ENCODE measurements at regions not wholly inside any gene's neighbourhood (a gene's known extent, or its start where the extent isn't known, plus 50 kb on each side); places are given as distances from the start of the nearest gene placed in this dataset.

- DNase-seq = no peak
These were observed 100.2 kb upstream of the ARID2 start for GRCh38 chr12:45629292-45629691.

GRCh38 chr12:45633733-45634132 is 95.8 kb upstream of the ARID2 start:
- no peak for DNase-seq

GRCh38 chr12:45634273-45634917 is 95.1 kb upstream of the ARID2 start:
- no peak for DNase-seq

DNA sequence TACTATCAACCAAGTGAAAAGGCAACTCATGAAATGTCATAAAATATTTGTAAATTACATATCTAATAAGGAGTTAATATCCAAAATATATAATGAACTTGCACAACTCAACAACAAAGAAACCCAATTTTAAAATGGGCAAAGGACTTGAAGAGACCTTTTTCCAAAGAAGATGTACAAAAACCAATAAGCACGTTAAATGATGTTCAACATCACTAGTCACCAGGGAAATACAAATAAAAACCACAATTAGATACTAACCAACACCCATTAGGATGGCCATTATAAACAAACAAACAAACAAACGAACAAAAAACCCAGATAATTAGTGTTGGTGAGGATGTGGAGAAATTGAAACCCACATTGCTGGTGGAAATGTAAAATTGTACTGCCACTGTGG is 92.3 kb upstream of the ARID2 start:
- DNase-seq = no peak

- no peak for DNase-seq
These were observed 91.8 kb upstream of the ARID2 start for GRCh38 chr12:45637706-45638105.

DNA sequence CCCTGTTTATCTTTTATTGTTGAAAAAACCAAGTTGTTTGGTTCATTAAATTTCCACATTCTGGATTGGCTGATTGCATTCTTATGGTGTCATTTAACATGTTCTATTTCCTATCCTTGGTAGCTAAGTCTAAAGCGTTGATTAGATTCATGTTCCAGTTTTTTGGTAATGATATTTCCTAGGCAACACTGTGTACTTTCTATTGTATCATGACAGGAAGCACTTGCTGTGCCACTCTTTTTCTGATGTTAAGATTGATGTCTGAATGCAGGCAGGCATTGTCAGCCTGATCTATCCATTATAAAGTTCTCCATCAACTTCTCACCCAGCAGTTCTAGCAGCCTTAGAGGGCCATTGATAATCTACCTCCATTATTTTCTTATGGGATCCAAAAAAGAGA is 91.1 kb upstream of the ARID2 start:
- DNase-seq = no peak

- DNase-seq = no peak
These were observed 85.0 kb upstream of the ARID2 start for GRCh38 chr12:45644541-45644940.

GRCh38 chr12:45646851-45647581 is 82.5 kb upstream of the ARID2 start:
- DNase-seq = no peak

DNA sequence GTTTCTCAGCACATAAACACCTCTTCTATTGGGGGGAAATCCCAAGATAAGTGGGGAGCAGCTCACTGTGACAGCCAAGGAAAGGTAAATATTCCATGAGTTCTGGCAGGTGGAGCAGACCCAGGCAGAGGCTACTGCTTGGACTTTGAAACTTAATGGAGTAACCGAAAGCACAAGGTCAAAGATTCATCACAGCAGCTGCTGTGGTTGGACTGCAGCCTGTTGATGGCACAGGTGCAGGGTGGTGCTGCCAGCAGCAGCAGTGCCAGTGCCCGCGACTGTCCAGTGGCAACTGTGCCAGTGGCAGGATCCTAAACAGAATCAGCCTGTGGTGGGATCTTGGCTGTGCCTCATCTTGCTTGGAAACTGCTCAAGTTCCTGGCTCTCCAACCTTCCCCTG is 81.4 kb upstream of the ARID2 start:
- peak in 4 of 14 donors; percentile 3 to 8 (median 6) for DNase-seq

DNA sequence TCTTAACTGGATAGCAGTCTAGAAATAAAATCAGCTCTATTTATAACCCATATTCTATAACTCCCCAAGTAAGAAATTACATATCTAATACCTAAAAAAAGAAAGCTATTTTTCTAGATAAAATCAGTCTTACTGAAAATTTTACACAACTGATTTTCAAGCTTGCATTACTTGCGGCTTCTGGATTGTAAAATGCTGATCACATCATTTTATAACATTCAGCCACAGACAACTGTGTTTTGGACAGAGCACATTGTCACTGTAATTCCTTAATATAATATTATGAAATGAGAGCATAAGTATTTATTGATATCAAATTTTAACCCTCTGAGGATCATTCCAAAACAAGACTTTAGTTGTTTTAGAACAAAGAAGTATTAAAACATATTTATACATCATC is 78.5 kb upstream of the ARID2 start:
- no peak for DNase-seq

DNA sequence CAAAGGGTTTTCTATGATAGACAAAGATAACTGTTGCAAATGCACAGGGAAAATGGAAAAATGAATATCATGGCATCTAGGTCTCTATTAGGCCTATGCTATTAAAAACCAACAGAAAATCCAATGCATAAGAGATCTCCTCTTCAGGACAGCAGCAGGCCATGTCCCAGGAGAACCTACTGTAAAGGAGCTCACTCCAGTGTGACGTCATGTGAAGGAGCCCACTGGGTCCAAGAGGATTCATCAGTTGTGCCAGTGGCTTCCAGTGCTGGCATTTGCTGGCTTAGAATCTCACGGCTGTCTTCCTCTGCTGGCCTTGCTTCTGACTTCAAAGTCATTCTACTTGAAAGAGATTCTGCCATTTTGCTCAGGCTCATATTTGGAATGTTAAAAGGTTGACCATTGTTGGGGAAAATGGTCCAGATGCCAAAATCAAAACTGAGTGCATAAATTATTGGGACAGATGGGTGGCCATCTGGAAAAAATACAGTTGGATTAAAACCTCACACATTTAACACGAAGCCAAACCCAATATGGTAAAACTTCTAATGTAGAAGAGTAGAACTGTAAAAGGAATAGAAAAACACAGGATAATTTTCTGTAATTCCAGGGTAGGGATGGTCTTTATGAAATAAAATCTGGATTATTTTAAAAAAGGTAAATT is 75.4 kb upstream of the ARID2 start:
- no peak for DNase-seq

- DNase-seq = no peak
These were observed 74.3 kb upstream of the ARID2 start for GRCh38 chr12:45655186-45655585.

DNA sequence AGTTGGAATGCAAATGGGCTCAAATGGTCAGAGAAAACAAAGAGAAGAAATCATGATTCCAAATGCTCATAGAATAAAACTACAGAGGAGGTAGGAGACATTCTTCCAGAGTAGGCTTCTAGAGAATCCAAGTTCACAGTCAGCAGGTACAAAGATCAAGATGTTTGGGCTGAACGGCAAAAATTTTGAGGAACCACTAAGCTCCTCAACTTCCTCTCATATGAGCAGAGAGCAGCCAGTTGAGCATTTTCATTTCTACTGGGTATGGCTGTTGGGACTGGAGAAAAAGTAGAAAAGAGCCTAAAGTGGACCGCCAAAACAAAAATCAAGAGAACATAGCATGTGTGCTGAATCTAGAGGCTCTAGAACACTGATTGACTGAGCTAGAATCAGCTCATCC is 73.8 kb upstream of the ARID2 start:
- DNase-seq = no peak

- no peak for DNase-seq
These were observed 71.5 kb upstream of the ARID2 start for GRCh38 chr12:45658020-45658419.

DNA sequence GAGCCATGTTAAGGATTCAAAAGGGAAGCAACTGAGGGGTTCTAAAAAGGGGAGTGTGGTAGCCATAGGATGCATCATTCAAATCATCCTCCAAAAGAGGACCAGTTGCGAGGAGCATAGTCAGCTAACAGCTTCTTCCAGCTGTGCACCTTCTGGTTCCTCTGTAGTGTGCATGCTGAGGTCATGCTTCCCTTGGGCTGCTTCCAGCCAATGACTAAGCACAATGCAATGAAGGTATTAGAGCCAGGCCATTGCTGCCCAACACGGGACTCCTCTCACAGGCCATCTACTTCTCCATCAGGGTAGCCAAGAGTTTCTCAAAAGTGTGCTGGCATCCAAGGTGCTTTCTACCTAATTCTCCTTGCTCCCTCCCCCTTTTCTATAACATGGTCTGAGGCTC is 69.2 kb upstream of the ARID2 start:
- DNase-seq = no peak

GRCh38 chr12:45663455-45663854 is 66.1 kb upstream of the ARID2 start:
- peak in 2 of 14 donors; percentile 1 to 4 for DNase-seq

DNA sequence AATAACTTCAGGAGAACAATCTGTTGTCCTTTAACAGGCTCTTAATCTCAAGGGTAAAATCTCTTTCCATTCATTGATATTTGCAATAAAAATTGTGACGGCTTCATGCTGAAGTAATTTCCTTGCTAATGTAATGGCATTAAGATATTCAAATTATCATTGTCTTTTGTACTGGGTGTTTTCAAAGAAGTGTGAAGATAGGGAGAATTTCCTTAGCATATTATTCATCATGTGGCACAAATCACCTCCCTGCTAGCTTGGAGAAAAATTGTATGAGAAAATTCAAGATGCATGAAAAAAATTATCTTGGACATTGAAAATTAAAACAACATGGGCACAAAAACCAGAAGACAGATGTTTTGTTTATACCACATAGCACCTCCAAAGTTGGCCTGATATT is 63.6 kb upstream of the ARID2 start:
- no peak for DNase-seq

DNA sequence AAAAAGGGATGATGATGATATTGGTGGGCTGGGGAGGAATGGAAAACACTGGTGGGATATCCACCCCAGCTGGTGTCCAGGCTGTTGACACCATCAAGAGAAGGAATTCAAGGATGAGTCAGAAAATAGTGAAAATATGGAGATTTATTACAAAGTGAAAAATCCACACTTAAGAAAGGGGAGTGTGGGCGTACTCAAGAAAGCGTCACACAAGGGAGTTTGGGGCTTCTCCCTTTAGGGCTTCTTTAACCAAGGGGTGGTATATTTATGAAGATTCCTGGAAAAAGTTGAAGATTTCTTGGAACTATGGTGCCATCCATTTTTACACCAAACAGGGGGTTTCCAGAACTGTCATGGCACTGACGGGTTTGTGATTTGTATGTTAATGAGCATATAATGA is 63.1 kb upstream of the ARID2 start:
- no peak for DNase-seq

GRCh38 chr12:45666816-45667215 is 62.7 kb upstream of the ARID2 start:
- DNase-seq = no peak

DNA sequence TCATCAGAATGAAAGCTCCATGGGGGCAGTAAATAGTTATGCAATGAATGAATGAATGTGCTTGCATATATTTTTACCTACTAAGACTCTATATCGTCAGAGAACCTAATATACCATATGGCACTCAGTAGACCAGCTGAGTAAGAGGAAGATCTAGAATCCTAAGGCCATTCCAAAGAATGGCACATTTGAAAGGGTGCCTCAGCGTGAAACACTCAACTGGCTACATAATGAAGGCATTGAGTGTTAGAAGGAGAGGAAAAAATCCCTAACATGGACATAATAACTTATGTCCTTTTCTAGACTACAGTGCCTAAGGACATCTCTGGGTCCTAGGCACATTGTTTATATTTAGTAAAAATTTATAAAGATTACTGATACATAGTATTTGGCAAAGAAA is 61.7 kb upstream of the ARID2 start:
- DNase-seq = no peak

DNA sequence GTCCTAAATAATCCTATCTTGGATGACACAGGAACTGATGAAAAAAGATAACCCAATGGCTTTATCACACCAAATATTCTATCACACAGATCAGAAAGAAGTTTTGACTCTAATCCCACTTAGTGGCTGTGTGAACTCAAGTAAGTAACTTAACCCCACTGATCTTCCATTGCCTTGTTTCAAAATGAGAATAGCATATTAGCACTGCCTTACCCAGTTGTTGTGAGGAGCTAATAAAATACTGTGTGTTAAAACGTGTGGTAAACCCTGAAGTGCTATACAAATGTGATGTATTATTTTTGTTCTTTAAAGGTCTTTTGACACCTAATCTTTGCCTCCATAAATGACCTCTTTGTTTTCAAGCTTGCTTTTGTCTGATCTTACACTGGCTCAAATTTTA is 60.9 kb upstream of the ARID2 start:
- DNase-seq = no peak

- no peak for DNase-seq
These were observed 60.4 kb upstream of the ARID2 start for GRCh38 chr12:45669093-45669492.

- DNase-seq = no peak
These were observed 59.7 kb upstream of the ARID2 start for GRCh38 chr12:45669792-45670191.
